Mucosa of rectum (tissue), 2 donors: ENCODE measurements at regions not wholly inside any gene's neighbourhood (a gene's known extent, or its start where the extent isn't known, plus 50 kb on each side); places are given as distances from the start of the nearest gene placed in this dataset.

Experiments
- H3K27ac ChIP-seq, 2 donors: one replicate each; pipeline ENCODE4 v1.7.0; 2013; ENCODE audit warnings: inconsistent platforms in 2 of 2, low read depth in 2 of 2, low read length in 2 of 2
- H3K27me3 ChIP-seq, 2 donors: one replicate each; pipeline ENCODE4 v1.7.0; 2013; ENCODE audit warnings: low read length in 2 of 2; ENCODE audit not compliant: control insufficient read depth in 2 of 2, insufficient read depth in 2 of 2
- H3K36me3 ChIP-seq, 2 donors: one replicate each; pipeline ENCODE4 v1.7.0; 2013; ENCODE audit warnings: low read length in 2 of 2; ENCODE audit not compliant: control insufficient read depth in 2 of 2, insufficient read depth in 2 of 2
- H3K4me1 ChIP-seq, 2 donors: one replicate each; pipeline ENCODE4 v1.7.0; 2013; ENCODE audit warnings: low read length in 2 of 2, mild to moderate bottlenecking in 1 of 2; ENCODE audit not compliant: control insufficient read depth in 2 of 2, insufficient read depth in 2 of 2
- H3K4me3 ChIP-seq, 2 donors: one replicate each; pipeline ENCODE4 v1.7.0; 2013; ENCODE audit warnings: low read length in 2 of 2
- H3K9ac ChIP-seq, 2 donors: one replicate each; pipeline ENCODE4 v1.7.0; 2013; ENCODE audit warnings: low read length in 2 of 2, low read depth in 1 of 2, mild to moderate bottlenecking in 1 of 2
- H3K9me3 ChIP-seq, 2 donors: one replicate each; pipeline ENCODE4 v1.7.0; 2013; ENCODE audit warnings: low read length in 2 of 2; ENCODE audit not compliant: control insufficient read depth in 2 of 2
- donor health status: healthy.
- donor health status: Normal muscosa, but diverticular disease.

- H3K9me3 ChIP-seq = no peaks in the 10 kb centered on the region
- no peaks in the 10 kb centered on the region for H3K36me3 ChIP-seq
- no peaks in the 10 kb centered on the region for H3K27me3 ChIP-seq
- no peak overlapping the region for H3K9ac ChIP-seq
- no peak overlapping the region for H3K27ac ChIP-seq
- no peaks in the 10 kb centered on the region for H3K4me1 ChIP-seq
- no peak overlapping the region for H3K4me3 ChIP-seq
Observed at GRCh38 chr5:108634010-108634616, 113.6 kb upstream of the FER start.

DNA sequence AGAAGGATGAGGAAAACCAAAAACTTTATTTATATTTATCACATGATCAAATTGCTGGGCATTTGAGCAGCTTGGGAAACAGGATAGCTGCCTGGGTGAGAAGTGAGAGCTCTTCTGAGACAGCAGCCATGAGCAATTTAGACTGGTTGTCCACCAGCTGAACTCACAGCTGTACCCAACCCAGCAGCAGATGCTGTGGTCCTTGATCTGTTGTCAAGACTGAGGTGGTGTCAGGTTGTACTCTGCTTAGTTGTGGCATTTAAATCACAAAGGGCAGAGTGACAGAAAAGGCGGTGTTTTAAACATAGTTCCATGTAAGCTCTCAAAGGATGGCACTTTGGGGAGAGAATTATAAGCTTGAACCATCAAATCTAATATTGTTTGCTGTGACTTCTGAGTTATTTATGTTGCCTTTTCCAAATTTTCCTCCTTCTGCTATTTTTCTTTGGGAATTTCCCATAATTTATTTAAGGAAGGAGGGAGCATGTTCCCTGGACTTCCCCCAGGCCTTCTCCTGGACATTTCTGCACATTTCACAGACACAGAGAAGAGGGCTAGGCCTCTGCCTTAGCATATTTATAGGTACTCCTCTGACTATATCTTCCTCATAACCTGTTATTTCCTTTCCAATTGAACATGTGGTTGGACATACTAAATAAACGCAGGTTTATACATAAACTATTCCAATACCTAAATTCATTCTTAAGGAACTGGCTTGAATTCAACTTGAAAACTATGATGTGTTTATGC, 117.7 kb upstream of the FER start:
- Histone ChIP-seq H3K4me1 (no peaks in the 10 kb centered on the region), H3K4me3 (no peak overlapping the region), H3K27ac (no peak overlapping the region), H3K27me3 (no peaks in the 10 kb centered on the region), H3K9ac (no peak overlapping the region), H3K9me3 (no peaks in the 10 kb centered on the region), H3K36me3 (no peaks in the 10 kb centered on the region)

DNA sequence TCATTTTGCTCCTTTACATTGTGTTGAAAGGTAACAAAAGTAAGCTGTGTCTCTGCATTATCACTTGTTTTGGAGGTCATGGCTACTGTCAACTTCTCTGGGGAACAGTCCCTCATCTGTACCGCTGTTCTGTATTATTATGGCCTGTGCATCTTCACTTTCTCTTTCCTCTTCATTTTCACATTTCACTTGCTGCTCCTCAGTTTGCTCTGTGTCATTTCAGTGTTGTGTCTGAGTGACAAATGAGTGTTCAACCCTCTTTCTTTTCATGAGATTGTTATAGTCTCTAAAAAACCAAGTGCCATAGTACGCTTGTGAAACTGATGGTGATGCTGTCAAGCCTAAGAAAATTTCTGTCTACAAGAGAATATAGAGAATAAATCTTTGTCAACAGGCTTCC, 122.0 kb upstream of the FER start:
- Histone ChIP-seq H3K27ac (no peak overlapping the region), H3K4me1 (no peaks in the 10 kb centered on the region), H3K9me3 (no peaks in the 10 kb centered on the region), H3K27me3 (no peaks in the 10 kb centered on the region), H3K4me3 (no peak overlapping the region), H3K36me3 (no peaks in the 10 kb centered on the region), H3K9ac (no peak overlapping the region)

- H3K27ac ChIP-seq = no peak overlapping the region
- H3K36me3 ChIP-seq = no peaks in the 10 kb centered on the region
- H3K9ac ChIP-seq = no peak overlapping the region
- no peaks in the 10 kb centered on the region for H3K4me1 ChIP-seq
- H3K9me3 ChIP-seq = no peaks in the 10 kb centered on the region
- no peak overlapping the region for H3K4me3 ChIP-seq
- no peaks in the 10 kb centered on the region for H3K27me3 ChIP-seq
Observed at GRCh38 chr5:108623826-108624225, 123.9 kb upstream of the FER start.

DNA sequence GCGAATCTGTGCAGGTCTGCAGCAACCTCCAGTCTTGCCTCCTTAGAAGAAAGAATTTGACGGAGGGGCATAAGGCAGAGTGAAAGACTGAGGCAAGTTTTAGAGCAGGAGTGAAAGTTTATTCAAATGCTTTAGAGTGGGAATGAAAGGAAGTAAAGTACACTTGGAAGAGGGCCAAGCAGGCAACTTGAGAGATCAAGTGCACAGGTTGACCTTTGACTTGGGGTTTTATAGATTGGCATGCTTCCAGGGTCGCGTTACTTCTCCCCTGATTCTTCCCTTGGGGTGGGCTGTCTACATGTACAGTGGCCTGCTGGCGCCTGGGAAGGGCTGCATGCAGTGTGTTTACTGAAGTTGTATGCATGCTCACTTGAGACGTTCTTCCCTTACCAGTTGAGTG, 127.2 kb upstream of the FER start:
- no peaks in the 10 kb centered on the region for H3K36me3 ChIP-seq
- H3K27me3 ChIP-seq = peaks cover 0 to under 1% of the 10 kb centered on the region in 2 donors
- no peak overlapping the region for H3K4me3 ChIP-seq
- no peaks in the 10 kb centered on the region for H3K4me1 ChIP-seq
- H3K9ac ChIP-seq = no peak overlapping the region
- no peak overlapping the region for H3K27ac ChIP-seq
- no peaks in the 10 kb centered on the region for H3K9me3 ChIP-seq

- H3K9ac ChIP-seq = no peak overlapping the region
- no peak overlapping the region for H3K27ac ChIP-seq
- no peak overlapping the region for H3K4me3 ChIP-seq
- peaks cover 2 to 3% of the 10 kb centered on the region in 2 donors for H3K27me3 ChIP-seq
- no peaks in the 10 kb centered on the region for H3K4me1 ChIP-seq
- H3K36me3 ChIP-seq = no peaks in the 10 kb centered on the region
- H3K9me3 ChIP-seq = no peaks in the 10 kb centered on the region
Observed at GRCh38 chr5:108619815-108620214, 127.9 kb upstream of the FER start.

- Histone ChIP-seq H3K36me3 (no peaks in the 10 kb centered on the region), H3K9ac (no peak overlapping the region), H3K27ac (no peak overlapping the region), H3K27me3 (peaks cover 2 to 3% of the 10 kb centered on the region in 2 donors), H3K4me3 (no peak overlapping the region), H3K9me3 (no peaks in the 10 kb centered on the region), H3K4me1 (no peaks in the 10 kb centered on the region)
Observed at GRCh38 chr5:108617467-108618435, 129.9 kb upstream of the FER start.

DNA sequence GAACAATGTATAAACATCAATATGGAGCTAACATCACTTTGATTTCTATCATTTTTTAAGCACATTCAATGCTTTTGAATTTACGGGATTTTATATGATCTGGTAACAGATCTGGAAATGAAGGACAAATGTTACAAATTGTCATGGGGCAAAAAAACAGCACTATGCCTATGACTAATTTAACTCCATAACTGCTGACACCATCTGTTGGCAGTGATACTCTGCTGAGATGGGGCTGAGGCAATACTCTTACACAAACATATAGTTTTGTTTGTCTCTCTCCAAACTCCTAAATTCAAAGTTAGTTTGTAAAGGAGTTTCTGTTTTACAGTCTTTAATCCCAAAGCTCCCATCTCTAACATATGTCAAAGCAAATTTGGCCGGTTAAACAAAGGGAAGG, 132.5 kb upstream of the FER start:
- H3K4me1 ChIP-seq = no peaks in the 10 kb centered on the region
- H3K36me3 ChIP-seq = no peaks in the 10 kb centered on the region
- H3K9me3 ChIP-seq = no peaks in the 10 kb centered on the region
- H3K9ac ChIP-seq = no peak overlapping the region
- H3K27me3 ChIP-seq = peaks cover 2 to 3% of the 10 kb centered on the region in 2 donors
- H3K4me3 ChIP-seq = no peak overlapping the region
- no peak overlapping the region for H3K27ac ChIP-seq

GRCh38 chr5:108607421-108607820, 140.3 kb upstream of the FER start:
- Histone ChIP-seq H3K36me3 (no peaks in the 10 kb centered on the region), H3K4me3 (no peak overlapping the region), H3K27ac (no peak overlapping the region), H3K9ac (no peak overlapping the region), H3K4me1 (no peaks in the 10 kb centered on the region), H3K27me3 (no peaks in the 10 kb centered on the region), H3K9me3 (no peaks in the 10 kb centered on the region)

GRCh38 chr5:108606185-108606584, 141.5 kb upstream of the FER start:
- H3K36me3 ChIP-seq = no peaks in the 10 kb centered on the region
- H3K9me3 ChIP-seq = no peaks in the 10 kb centered on the region
- H3K27me3 ChIP-seq = no peaks in the 10 kb centered on the region
- no peaks in the 10 kb centered on the region for H3K4me1 ChIP-seq
- no peak overlapping the region for H3K9ac ChIP-seq
- no peak overlapping the region for H3K27ac ChIP-seq
- no peak overlapping the region for H3K4me3 ChIP-seq
